ENCODE measurements at regions not wholly inside any gene's neighbourhood (a gene's known extent, or its start where the extent isn't known, plus 50 kb on each side); places are given as distances from the start of the nearest gene placed in this dataset.

DNA sequence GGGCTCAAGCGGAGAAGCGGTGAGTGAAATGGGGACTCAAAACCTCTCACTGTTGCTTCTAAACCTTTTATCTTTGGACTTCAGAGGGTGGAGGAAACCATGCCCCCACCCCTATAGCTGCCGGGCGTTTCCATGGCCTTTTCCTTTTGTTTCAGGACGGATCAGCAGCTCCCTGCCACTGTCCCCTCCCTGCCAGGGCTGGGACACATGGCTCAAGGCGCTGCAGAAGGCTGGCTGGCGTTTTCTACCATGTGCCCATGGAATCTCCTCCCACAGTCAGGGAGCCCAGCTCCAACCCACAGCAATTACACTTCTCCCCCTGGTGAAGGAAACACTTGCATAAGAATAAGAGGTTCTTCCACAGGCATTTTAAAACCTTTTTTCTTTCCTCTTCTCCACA lies 812.7 kb downstream of the PLA2G4A start:
- ATAC-seq (ENCODE audit: low FRiP score): no peak
- no peak for DNase-seq (ENCODE audit: low spot score)
- TF ChIP-seq, protein P1, sequence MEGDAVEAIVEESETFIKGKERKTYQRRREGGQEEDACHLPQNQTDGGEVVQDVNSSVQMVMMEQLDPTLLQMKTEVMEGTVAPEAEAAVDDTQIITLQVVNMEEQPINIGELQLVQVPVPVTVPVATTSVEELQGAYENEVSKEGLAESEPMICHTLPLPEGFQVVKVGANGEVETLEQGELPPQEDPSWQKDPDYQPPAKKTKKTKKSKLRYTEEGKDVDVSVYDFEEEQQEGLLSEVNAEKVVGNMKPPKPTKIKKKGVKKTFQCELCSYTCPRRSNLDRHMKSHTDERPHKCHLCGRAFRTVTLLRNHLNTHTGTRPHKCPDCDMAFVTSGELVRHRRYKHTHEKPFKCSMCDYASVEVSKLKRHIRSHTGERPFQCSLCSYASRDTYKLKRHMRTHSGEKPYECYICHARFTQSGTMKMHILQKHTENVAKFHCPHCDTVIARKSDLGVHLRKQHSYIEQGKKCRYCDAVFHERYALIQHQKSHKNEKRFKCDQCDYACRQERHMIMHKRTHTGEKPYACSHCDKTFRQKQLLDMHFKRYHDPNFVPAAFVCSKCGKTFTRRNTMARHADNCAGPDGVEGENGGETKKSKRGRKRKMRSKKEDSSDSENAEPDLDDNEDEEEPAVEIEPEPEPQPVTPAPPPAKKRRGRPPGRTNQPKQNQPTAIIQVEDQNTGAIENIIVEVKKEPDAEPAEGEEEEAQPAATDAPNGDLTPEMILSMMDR (IDR thresholded peaks at IDR 0.05): no peak

DNA sequence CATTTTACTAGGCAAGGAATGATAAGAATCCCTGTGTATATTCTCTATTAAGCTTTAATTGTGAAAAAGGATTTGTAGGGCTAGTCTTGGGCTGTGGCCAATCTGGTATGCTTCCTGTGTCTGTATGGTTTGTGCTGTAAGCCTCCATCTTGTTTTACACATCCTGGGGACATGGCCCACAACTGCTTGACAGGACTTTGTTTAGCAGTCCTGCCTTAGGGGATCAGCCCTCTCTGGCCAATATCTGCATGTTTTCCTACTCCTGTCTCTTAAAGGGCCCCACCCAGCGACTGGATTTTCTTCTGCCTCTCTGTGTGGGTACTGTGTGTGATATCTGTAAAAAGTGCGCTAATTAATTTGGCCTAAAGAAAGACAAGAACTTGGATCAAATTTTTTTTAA lies 813.2 kb downstream of the PLA2G4A start:
- TF ChIP-seq, protein P1 (IDR thresholded peaks at IDR 0.05): no peak
- ATAC-seq (ENCODE audit: low FRiP score) (no peak), DNase-seq (ENCODE audit: low spot score) (no peak)

DNA sequence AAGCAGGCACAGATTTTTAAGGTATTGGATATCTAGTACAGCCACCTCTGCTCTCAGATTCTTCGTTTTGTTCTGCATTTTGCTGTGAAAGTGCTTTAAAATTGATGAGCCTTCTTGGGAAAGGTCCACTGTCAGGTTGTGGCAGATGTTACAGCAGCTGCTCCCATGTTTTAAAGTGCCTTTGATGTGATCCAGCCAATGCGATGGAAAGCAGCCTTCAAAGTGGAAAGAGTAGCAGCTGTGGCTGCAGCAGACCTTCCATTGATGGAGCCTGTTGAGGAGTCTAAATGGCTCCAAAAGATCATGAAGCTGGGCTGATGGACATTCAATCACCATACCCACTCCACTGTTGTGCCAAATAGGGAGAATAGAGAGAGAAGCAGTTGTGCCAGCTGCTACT lies 816.9 kb downstream of the PLA2G4A start:
- no peak for ATAC-seq (ENCODE audit: low FRiP score)
- TF ChIP-seq, protein P1 (IDR thresholded peaks at IDR 0.05): no peak
- DNase-seq (ENCODE audit: low spot score): no peak

DNA sequence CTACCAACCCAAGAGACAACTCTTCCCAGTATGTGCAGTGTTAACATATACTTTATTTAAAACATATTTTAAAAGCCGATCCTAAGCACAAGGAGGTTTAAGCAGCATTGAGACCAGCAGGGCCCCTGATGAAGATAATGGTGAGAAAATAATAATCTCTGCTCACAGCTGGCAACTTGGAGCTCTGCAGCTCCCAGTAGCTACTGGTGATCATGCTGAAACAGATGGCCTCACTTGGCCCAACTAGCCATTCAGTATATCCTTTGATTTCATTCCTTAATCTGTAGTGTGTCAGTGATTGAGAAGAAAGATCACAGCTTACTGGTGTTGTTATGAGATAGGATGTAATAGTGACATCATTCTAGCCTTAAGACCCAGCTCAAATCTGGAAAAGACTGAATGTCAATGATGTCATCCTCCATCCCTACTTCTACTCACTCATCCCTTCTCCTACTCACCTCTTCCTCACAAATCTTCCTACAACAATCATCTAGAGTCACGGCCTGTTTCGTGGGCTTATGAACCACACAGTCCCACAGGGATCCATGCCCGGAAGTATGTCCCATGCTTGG lies 817.9 kb downstream of the PLA2G4A start:
- DNase-seq (ENCODE audit: low spot score): no peak
- no peak for ATAC-seq (ENCODE audit: low FRiP score)
- TF ChIP-seq, protein P1 (IDR thresholded peaks at IDR 0.05): no peak

DNA sequence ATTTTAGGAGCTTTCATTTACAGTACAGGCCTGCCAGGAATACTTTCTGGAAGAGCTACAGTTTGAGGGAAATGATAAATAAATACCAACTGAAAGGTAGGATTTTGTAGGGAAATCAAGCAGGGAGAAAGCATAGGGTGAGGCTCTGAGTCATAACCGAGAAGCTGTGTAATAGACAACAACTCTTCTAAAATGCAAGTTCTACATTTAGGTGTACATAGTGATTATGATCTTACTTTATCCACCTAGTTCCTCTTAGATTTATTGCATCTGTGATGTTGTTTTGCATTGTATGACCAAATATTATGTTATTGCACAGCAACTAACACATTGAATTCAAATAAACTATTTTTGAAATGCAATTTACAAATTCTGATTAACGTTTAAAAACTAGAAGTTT lies 819.3 kb downstream of the PLA2G4A start:
- ATAC-seq (ENCODE audit: low FRiP score) (no peak), DNase-seq (ENCODE audit: low spot score) (no peak)
- TF ChIP-seq, protein P1 (IDR thresholded peaks at IDR 0.05): no peak

DNA sequence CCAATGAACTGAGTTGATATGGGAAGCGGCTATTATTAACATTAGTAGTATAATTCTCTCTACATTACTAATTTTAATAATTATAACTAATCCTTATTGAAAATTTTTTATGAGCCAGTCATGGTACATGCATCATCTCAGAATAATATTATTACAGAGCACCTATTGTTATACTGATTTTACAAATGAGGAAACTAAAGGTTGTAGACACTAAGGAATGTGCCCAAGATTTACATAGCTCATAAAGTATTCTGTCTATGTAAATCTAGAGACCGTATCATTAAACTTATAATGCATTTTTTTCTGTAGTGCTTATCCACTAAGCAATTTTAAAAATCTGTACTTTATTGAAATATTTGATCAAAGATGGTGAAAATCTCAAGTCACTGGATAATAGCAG lies 825.9 kb downstream of the PLA2G4A start:
- DNase-seq (ENCODE audit: low spot score) (no peak), ATAC-seq (ENCODE audit: low FRiP score) (no peak)
- TF ChIP-seq, protein P1 (IDR thresholded peaks at IDR 0.05): no peak

DNA sequence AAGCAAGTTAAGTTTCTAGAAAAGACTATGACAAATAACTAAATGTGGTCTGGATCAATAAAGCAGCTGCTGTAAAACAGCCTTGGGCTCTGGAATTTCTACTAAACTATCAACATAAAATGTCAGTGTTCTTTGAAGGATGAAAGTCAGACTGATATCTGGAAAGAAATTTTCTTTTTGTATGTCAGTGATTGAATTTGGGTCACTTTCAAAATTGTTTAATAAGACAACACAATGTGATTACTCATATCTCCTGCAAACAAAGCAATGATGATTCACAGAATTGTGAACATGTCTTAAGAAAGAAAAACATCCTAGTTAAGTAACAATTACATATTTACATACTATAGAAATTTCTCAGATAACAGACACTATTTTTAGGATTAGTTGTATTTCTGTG lies 826.4 kb downstream of the PLA2G4A start:
- ATAC-seq (ENCODE audit: low FRiP score): no peak
- no peak for DNase-seq (ENCODE audit: low spot score)
- TF ChIP-seq, protein P1 (IDR thresholded peaks at IDR 0.05): no peak

Measured in omental fat pad (tissue), 3 donors.